Fibroblast of the conjunctiva (primary cell): ENCODE measurements at regions not wholly inside any gene's neighbourhood (a gene's known extent, or its start where the extent isn't known, plus 50 kb on each side); places are given as distances from the start of the nearest gene placed in this dataset.

Experiments used
- DNase-seq: peaks from one replicate; pipeline ENCODE4 v3.0.0-alpha.2; 2010; ENCODE audit warnings: low read depth

DNA sequence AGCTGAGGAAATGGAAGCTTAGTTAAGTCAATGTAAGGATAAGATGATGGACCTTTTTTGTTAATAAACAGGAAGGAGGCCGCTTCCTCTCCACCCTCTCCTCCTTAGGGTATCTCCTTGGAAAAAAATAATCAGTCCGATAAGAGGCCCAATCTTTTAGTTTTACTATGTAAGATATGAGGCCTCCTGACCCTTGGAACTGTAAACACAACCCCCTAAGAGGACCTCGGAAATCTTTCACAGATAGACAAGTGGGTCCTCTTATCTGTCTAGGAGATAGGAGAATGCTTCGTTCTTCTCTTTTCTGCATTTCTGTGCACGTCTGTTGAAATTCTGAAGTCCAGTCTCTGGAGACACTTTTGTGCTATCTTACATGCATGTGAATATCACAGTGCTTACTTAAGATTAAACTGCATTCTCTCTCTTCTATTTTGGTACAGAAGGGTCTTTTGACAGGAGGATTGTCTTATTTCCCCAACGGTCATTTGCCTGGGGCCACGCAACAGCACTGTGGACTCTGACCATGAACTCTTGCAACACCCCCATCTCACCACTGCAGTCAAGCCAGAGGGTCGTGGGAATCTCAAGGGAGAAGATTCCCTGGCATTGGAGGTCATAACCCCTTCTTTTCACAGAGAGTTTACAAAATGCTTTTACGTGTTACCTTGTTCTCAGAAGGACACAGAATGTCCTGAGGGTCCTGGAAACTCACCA, 313.0 kb upstream of the RTL1 start:
- DNase-seq, result no peak

DNA sequence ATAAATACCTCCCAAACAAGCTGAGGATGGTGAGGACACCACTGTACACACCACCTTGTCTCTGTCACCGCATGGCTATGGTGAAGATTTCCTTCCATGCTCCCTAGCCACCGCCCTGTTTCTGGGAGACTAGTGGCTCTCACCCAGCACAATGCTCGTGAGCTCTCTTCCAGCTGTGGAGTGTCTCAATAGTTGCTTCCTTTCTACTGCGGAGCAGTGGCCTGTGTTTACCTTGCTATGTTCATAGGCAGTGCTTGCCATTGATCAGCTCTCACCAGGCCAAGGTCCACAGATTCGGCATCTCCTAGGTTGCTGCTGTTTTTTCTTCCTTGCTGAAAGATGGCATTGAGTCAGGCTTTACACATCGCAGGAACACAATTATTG, 313.6 kb upstream of the RTL1 start:
- DNase-seq, result no peak

GRCh38 chr14:101217616-101218371, 314.3 kb upstream of the RTL1 start:
- DNase-seq, result no peak

DNA sequence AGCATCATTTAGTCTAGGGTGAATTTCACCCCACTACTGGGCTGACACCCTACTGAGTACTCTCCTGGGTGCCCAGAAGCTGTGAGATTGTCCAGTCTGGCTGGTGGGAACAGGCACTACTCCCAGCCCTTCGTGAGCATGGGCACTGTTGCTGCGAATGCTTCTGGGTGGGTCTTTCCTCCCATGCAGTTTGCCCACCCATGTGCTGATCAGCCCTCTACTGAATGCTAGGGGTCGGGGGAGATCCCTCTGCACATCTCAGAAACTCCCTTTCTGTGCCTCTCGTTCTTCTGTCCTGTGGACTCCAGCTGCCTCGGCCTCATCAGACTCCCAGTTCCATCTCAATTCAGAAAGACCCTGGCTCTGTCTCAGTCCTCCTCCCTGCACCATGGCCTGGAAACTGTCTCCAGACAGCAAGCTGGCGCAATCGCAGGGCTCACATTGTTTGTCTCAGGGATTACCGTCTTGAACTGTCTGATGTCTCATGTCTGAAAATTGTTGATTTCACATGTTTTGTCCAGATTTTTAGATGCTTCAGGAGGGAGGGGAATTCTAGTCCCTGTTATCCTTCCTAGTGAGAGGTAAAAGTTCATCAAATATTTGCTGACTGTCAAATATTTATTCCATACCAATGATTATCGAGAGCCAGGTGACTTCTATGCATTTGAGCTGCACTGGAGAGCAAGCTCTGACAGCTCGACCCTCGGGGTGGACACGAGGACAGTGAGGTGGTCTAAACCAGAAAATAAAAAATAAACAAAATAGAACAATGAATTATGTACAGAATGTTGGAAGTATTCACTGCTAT, 316.6 kb upstream of the RTL1 start:
- DNase-seq, result no peak

DNA sequence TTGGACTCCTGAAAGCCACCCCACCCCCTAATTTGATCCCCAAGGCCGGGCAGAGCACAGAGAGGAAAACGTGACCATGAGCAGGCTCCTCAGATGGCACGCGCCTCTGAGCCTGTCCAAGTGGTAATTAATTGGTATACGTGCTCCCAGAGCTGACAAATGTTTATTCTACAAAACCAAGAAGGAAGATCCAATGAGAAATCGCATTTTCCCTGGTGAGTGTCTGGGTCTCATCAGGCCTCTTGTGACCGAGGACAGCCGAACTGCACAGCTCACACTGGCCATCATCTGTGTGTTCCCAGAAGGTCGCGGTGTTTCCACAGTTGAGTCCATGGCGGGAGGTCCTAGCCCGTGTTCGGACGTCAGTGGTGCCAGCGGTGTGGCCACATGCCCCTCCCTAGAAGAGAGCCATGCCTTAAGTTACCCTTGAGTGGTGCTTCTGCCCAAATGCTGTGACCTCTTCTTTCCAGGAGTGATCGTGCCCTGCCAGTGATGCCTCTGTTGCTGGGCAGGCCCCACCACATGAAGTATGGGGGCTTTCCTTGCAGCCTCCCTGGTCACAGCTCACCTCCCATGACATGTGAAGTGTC, 317.5 kb upstream of the RTL1 start:
- DNase-seq, result no peak

DNA sequence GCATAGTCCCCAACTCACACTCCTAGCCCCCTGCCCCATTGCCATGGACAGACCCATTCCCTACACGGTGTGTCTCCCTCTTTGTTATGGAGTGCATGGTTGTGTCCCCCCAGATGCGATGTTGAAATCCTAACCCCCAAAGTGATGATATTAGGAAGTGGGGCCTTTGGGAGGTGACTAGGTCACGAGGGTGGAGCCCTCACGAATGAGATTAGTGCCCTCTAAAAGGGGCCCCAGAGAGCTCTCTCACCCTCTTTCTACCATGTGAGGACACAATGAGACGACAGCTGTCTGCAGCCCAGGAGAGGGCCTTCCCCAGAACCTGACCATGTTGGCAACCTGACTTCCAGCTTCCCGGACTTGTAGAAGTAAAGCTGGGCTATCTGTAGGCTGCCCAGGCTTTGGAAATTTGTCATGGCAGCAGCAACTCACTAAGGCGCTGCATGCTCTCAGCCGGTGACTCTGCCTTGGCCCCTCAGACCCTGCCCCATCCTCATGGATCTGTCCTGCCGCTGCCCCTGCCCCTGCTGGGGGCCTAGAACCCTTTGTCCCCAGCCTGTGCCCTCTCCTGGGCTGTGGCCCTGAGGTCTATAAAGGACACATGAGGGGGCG, 318.1 kb upstream of the RTL1 start:
- DNase-seq, result no peak

- no peak for DNase-seq
These were observed 319.0 kb upstream of the RTL1 start for GRCh38 chr14:101222362-101223070.

DNA sequence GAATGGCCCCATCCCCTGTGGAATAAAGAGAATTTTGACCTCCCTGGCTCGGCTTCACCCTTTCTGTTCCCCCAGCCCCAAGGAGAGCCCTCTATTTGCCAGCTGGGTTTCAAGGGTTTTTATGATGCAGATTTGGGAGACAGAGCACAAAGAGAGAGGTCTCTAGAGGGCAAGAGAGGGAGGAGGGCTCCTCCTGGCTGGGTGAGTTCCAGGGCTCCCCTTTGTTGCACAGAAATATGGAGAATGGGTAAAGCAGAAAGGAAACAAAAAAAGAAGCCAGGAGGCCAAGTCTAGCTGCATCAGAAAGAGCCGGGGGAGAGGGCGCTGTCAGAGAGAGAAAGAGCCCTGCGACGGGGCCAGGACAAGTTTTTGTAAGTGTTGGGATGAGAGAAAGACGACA, 319.6 kb upstream of the RTL1 start:
- DNase-seq, result no peak

DNA sequence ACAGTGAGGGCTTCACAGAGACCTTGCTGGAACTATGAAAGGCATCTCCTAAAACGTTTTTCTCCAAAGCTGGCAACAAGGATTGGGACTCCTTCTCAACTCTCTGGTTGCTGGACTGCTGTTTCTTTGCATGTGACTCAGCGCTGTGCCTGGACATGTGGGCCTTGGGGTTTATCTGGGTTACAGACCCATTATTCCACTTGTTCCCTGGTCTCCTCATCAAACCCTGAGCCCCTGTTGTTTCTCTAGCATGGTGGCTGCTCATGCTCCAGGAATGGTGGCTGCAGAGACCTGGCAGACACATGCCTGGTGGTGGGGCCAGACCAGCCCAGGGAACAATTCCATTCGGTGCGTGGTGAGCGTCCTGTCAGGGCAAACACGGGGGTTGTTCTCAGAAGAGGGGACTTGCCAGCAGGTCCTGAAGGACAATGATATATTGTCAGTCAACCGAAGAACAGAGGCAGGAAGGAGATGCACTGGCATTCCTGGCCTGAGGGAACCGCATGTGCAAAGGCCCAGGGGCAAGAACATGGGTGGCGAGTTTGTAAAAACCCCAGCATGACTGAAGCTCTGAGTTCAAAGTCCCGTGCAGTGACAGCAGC, 320.1 kb upstream of the RTL1 start:
- no peak for DNase-seq

- DNase-seq, result no peak
These were observed 321.0 kb upstream of the RTL1 start for GRCh38 chr14:101224356-101225156.

DNA sequence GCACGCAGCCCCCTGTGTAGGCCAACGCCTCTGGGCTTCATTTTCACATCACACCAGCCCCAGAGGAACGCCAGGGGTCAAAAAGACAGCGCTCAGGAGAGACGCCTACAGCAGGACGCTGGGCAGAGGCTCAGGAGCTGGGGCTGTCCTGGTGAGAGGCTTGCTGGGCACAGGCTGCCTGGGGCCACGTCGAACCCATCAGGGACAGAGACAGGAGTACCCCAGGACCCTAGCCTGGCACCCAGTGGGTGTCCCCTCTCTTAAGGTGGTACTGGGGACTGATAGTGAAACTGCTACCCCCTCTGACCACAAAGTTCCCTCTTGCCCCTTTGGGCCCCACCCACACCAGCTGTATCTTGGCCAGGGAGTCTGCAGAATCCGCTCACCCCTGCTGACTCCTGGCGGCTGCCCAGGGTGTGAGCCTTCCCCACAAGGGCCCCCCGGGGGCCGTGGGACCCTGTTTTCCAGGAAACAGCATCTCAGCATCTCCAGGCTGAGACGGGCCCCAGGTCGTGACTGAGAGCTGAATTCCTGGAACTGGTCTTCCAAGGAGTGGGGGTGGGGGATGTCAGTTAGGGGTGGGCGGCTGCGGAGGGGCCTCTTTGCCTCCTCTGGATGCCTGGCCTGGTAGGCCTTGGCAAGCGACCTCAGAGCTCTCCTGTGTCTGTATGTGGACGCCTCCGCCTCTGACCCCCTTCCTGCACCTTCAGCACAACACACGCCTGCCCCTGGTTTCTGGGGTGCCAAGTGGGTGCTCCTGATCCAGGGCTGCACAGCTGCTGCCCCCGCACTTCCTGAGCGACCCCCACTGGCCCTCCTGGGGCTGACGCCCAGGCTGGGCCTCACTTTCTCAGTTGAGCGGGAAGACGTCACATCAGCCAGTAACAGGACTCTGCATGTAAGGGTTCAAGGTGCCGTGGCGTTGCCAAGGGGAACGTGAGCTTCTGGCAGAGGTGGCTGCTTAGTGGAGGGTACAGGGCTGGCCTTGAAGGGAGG, 321.9 kb upstream of the RTL1 start:
- DNase-seq, result no peak

DNA sequence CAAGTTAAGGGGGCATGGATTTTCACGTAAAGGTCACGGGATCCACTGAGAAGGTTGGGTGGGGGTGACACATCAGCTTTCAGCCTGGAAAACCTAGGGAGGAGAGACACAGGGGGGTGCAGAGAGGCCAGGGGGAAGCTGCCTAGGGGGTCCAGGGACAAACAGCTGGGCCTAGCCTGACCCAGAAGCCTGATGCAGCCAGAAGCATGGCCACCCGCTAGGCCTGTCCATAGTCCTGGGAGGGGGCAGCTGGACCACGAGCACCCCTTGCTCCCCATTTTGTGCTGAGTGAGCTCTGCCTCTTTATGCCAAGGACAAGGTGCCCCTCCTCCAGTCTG, 322.7 kb upstream of the RTL1 start:
- no peak for DNase-seq

DNA sequence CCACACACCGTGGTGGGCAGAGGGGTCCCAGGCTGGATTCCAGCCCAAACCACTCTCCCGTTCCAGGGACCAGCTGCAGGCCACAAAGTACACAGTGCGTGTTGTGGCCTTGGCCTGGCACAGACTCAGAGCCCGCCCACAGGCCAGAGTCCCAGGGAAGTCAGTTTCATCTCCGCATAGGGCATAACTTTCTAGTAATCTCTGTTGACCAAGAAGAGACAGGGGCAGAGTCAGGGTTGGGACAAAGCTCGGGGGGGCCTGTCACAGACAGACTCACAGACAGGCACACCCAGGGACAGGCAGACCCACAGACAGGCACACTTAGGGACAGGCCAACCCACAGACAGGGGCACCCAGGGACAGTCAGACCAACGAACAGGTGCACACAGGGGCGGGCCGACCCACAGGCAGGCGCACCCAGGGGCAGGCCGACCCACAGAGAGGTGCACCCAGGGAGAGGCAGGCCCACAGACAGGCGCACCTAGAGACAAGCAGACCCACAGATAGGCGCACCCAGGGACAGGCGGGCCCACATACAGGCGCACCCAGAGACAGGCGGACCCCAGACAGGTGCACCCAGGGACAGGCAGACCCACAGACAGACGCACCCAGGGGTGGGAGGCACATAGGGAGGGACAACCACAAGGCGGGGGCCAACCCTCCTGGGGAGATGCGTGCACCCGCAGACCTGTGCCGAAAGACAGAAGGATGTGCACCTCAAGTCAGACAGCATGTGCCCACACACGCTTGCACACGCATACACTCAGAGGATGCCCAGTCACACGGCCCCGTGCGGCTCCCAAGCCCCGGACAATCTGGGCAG, 323.3 kb upstream of the RTL1 start:
- DNase-seq, result no peak

DNA sequence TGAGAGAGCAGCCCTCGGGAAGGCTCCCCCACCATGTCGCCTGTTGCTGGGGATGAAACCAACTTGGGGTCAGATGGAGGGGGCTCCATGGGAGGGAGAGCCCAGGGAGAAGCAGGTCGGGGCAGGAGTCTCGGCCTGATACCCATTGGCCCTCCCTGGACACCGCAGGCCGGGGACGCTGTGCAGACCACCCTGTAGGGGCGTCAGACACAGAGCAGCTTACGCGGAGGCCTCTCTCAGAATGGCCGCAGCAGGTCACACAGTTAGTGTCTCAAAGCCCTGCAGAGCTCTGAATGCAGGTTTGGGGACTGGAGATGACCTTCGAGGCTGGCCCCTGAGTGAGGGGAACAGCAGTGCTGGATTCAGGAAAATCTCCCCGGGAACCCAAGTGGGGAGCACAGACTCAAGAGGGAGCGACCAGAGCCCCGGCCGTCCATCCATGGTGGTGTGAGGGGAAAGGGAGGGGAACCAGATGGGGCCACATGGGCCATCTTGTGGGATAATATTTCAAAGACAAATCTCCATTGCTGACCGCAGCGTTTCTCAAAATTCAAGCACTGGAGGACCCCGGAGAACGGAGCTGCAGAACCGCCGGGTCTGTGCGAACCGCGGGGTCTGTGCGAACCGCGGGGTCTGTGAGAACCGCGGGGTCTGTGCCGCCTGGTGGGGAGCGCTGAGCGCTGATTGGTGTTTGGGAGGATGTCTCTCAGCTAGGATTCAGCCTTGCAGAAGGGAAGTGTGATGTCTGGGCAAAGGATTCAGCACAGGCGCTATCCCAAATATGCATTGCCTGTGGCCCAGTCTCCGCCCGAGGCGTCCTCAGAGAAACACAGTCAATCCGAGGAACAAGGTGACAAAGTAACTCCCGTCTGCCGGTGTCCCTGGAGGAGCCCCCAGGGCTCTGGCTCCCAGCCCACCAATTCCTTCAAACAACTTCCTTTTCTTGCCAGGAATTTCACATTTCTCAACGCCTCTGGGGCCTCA, 324.4 kb upstream of the RTL1 start:
- no peak for DNase-seq

GRCh38 chr14:101228949-101229541, 325.5 kb upstream of the RTL1 start:
- no peak for DNase-seq

- DNase-seq, result no peak
These were observed 326.1 kb upstream of the RTL1 start for GRCh38 chr14:101229666-101230065.
